Tibial artery (tissue), 4 donors: ENCODE measurements at regions not wholly inside any gene's neighbourhood (a gene's known extent, or its start where the extent isn't known, plus 50 kb on each side); places are given as distances from the start of the nearest gene placed in this dataset.

Experiments
- DNase-seq, 2 donors: peaks; one replicate each; pipeline ENCODE4 v3.0.0-alpha.2; 2019
- H3K27ac ChIP-seq, 2 donors: fragments of 200-600 bp; sonication (generic) in 1 of 2; 1 replicate in 1 of 2; 2 replicates in 1 of 2; pipeline ENCODE4 v1.5.1; 2018 to 2019; ENCODE audit warnings: mild to moderate bottlenecking in 1 of 2
- H3K27me3 ChIP-seq, 2 donors: fragments of 200-600 bp; sonication (generic) in 1 of 2; one replicate each; pipeline versions ENCODE4 v1.5.1 to v1.6.0; 2016 to 2019
- H3K36me3 ChIP-seq, 3 donors: fragments of 200-600 bp; sonication (generic) in 2 of 3; one replicate each; pipeline ENCODE4 v1.5.1; 2016 to 2019; ENCODE audit warnings: mild to moderate bottlenecking in 2 of 3
- H3K4me1 ChIP-seq, 4 donors: fragments of 200-600 bp; sonication (generic) in 2 of 4; 1 replicate in 3 of 4; 2 replicates in 1 of 4; pipeline ENCODE4 v1.5.1; 2016 to 2019
- H3K4me3 ChIP-seq, 2 donors: fragments of 200-600 bp; sonication (generic) in 1 of 2; 1 replicate in 1 of 2; 2 replicates in 1 of 2; pipeline ENCODE4 v1.5.1; 2018 to 2019; ENCODE audit warnings: mild to moderate bottlenecking in 2 of 2
- H3K9me3 ChIP-seq, 3 donors: fragments of 200-600 bp; sonication (generic) in 1 of 3; one replicate each; pipeline ENCODE4 v1.5.1; 2016 to 2019
- intact Hi-C: fragments of 100-400 bp; cut with DNase I; formaldehyde crosslinking; loops from one replicate; pipeline ENCODE4 v1.15.0; 2023; ENCODE audit warnings: low total_unique reads
- TF ChIP-seq, protein P1 (sequence below), 2 experiments: fragments of 200-600 bp in 1 of 2; fragments of 450-650 bp in 1 of 2; IDR thresholded peaks; one replicate each; pipeline ENCODE4 v1.5.1; 2017 to 2019; ENCODE audit warnings: antibody characterized with exemption in 2 of 2, mild to moderate bottlenecking in 1 of 2, moderate library complexity in 1 of 2

DNA sequence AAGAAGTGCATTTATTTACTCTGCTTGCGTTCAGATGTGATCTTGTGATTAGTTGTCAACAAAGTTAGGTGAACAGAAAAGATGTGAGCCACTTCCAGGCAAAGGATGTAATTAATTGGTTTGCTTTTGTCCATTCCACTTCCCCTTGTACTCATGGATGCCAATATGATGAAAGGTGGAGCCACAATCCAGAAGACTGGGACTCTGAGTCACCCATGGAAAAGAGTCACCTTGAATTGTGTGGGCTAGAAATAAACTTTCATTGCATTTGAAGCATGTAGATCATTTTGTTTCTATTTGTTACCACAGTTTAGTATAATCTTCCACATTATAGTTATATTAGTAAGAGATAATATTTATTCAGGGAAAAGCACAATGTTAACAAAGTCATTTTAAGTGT is 684.2 kb downstream of the LTN1 start:
- no peaks in the 10 kb centered on the region for H3K27me3 ChIP-seq
- TF ChIP-seq, protein P1, sequence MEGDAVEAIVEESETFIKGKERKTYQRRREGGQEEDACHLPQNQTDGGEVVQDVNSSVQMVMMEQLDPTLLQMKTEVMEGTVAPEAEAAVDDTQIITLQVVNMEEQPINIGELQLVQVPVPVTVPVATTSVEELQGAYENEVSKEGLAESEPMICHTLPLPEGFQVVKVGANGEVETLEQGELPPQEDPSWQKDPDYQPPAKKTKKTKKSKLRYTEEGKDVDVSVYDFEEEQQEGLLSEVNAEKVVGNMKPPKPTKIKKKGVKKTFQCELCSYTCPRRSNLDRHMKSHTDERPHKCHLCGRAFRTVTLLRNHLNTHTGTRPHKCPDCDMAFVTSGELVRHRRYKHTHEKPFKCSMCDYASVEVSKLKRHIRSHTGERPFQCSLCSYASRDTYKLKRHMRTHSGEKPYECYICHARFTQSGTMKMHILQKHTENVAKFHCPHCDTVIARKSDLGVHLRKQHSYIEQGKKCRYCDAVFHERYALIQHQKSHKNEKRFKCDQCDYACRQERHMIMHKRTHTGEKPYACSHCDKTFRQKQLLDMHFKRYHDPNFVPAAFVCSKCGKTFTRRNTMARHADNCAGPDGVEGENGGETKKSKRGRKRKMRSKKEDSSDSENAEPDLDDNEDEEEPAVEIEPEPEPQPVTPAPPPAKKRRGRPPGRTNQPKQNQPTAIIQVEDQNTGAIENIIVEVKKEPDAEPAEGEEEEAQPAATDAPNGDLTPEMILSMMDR (IDR thresholded peaks at IDR 0.05), result no peak
- no peak for DNase-seq
- no peaks in the 10 kb centered on the region for H3K4me1 ChIP-seq
- intact Hi-C loops, result no loop called here
- no peak overlapping the region for H3K27ac ChIP-seq
- H3K36me3 ChIP-seq, result no peaks in the 10 kb centered on the region
- no peak overlapping the region for H3K4me3 ChIP-seq
- peaks cover 0 to 7% (median 4%) of the 10 kb centered on the region in 3 donors for H3K9me3 ChIP-seq

DNA sequence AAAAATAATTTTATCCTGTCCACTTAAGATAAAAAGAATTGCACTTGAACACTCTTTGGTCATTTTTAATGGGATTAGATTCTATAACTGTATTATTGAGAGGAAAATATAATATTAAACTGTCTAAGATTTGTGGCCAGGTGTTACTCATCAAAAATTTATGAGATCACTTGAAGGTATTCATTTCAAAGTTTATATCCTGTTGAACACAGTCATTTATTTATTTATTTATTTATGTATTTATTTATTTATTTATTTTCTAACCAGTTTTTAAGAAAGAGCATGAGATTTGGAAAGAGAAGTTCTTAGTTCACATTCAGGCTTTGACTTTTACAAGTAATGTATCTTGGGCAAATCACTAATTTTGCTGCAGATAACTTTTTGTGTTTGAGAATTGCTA is 692.7 kb downstream of the LTN1 start:
- no peaks in the 10 kb centered on the region for H3K9me3 ChIP-seq
- no peaks in the 10 kb centered on the region for H3K36me3 ChIP-seq
- TF ChIP-seq, protein P1 (IDR thresholded peaks at IDR 0.05), result no peak
- H3K27me3 ChIP-seq, result no peaks in the 10 kb centered on the region
- no peak overlapping the region for H3K27ac ChIP-seq
- no peak overlapping the region for H3K4me3 ChIP-seq
- DNase-seq, result no peak
- intact Hi-C loops, result no loop called here
- peaks cover 0 to 8% (median 0%) of the 10 kb centered on the region in 4 donors for H3K4me1 ChIP-seq

DNA sequence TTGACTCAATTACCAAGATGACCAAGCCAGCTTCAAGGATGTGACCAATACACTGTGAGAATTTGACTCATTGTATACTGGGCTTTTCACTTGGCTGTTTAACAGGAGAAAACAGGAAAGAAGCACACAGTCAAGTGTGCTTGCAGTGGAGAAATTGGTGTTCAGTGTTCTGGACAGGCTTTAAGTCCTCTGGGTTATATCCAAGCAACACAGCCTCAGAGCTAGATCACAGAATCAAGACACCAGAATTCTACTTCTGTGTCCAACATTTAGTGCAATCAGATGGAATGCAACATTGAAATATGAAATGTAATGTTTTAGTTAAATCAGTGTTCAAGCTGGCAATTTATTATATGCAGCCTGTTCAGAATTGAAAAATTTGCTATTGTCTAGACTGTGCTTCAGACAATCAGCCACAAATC is 694.4 kb downstream of the LTN1 start:
- no peak overlapping the region for H3K27ac ChIP-seq
- H3K27me3 ChIP-seq, result no peaks in the 10 kb centered on the region
- peaks cover 0 to 8% (median 0%) of the 10 kb centered on the region in 4 donors for H3K4me1 ChIP-seq
- TF ChIP-seq, protein P1 (IDR thresholded peaks at IDR 0.05), result no peak
- intact Hi-C loops, result no loop called here
- no peaks in the 10 kb centered on the region for H3K36me3 ChIP-seq
- no peaks in the 10 kb centered on the region for H3K9me3 ChIP-seq
- H3K4me3 ChIP-seq, result no peak overlapping the region
- DNase-seq, result no peak

DNA sequence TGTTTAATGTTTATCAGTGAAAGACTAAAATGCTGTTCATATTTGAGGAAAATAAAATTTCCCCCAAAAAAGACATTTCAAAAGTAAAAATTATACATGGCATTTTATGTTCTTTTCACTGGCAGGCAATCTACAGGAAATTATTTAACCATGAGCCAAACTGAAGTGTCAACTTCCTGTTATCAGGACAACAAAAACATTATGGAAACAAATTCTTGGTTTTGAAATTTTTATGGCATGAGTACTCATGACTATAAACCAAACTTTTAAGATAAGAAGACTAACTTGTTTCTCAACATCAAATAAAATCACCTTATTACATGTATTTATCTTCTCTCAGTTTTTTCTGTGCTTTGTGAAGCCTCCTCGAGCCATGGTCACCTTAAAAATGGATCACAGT is 698.6 kb downstream of the LTN1 start:
- no peak for DNase-seq
- TF ChIP-seq, protein P1 (IDR thresholded peaks at IDR 0.05), result no peak
- no peaks in the 10 kb centered on the region for H3K27me3 ChIP-seq
- no peaks in the 10 kb centered on the region for H3K36me3 ChIP-seq
- H3K4me1 ChIP-seq, result peaks cover 0 to 8% (median 0%) of the 10 kb centered on the region in 4 donors
- no peak overlapping the region for H3K27ac ChIP-seq
- intact Hi-C loops, result no loop called here
- peaks cover 0 to 7% (median 0%) of the 10 kb centered on the region in 3 donors for H3K9me3 ChIP-seq
- no peak overlapping the region for H3K4me3 ChIP-seq

DNA sequence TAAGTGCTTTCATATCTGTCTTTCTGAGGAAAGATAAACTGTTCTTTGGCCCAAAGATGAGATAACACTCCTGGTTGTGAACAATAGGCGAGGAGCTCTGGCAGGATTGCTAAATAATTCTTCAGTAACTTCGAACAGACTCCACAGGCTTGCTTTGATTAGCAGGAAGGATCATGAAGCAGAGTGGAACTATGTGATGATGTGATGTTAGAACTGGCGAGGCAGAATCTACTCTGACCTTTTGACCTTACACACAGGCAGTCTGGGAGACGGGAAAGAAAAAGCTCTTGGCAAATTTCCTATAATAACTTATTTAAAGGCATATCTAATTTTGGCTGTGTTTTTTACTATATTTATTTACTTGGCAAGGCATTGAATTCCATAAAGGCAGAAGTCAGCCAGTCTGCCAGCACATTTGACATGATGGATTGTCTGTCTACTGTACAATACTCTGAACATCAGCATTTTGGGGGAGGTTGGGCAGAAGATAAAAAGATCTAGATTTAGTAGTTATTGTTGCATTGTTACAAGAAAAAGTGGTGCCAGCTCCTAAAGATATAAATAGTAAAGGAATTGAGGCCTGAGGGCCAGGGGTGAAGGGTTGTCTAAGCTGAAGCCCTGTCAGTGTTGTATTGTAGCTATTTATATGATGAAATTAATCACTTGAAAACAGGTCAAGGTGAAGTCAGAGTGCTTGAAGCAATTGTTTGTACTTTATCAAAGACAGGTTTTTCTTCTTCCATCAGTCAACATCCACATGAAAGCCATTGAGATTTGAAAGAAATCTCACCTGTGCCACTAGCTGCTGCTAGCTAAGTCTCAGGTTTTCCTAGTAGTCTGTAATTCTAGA is 708.8 kb downstream of the LTN1 start:
- Histone ChIP-seq H3K27me3 (no peaks in the 10 kb centered on the region), H3K4me1 (peaks cover 0 to 20% (median 18%) of the 10 kb centered on the region in 4 donors), H3K9me3 (peaks cover 0 to 4% (median 0%) of the 10 kb centered on the region in 3 donors), H3K4me3 (no peak overlapping the region), H3K36me3 (no peaks in the 10 kb centered on the region), H3K27ac (no peak overlapping the region)
- intact Hi-C loops, result no loop called here
- TF ChIP-seq, protein P1 (IDR thresholded peaks at IDR 0.05), result no peak
- DNase-seq, result no peak
